ENCODE measurements at regions not wholly inside any gene's neighbourhood (a gene's known extent, or its start where the extent isn't known, plus 50 kb on each side); places are given as distances from the start of the nearest gene placed in this dataset.

GRCh38 chr10:121263431-121263783, 334.8 kb downstream of the FGFR2 start:
- Histone ChIP-seq H3K4me3 (no peak overlapping the region), H3K27me3 (ENCODE audit: insufficient read depth) (no peaks in the 10 kb centered on the region), H3K4me1 (ENCODE audit: insufficient read depth) (peaks cover 8% of the 10 kb centered on the region; the same call in 1 of the 2 replicates), H3K27ac (ENCODE audit: low read depth) (no peak overlapping the region), H2AFZ (no peak overlapping the region), H3K4me2 (no peak overlapping the region), H3K9me2 (ENCODE audit: insufficient read depth) (no peaks in the 10 kb centered on the region), H3K36me3 (ENCODE audit: insufficient read depth) (no peaks in the 10 kb centered on the region), H4K20me1 (replicated peaks; ENCODE audit: insufficient read depth) (no peaks in the 10 kb centered on the region), H3F3A (replicated peaks; ENCODE audit: low read depth) (no peaks in the 10 kb centered on the region), H3K79me2 (replicated peaks; ENCODE audit: insufficient read depth) (no peaks in the 10 kb centered on the region)
- TF ChIP-seq NANOG (IDR thresholded peaks at IDR 0.05; ENCODE audit: borderline replicate concordance) (no peak), ETS1 (IDR thresholded peaks at IDR 0.05) (no peak), EZH2phosphoT487 (IDR thresholded peaks at IDR 0.05; ENCODE audit: unreplicated experiment) (no peak), CTCF (conservative IDR thresholded peaks at IDR 0.05; ENCODE audit: low read depth in 2 of 2) (no peak), STAT1 (IDR thresholded peaks at IDR 0.05; ENCODE audit: unreplicated experiment) (no peak), POLR2AphosphoS5 (IDR thresholded peaks at IDR 0.05; ENCODE audit: low read depth) (no peak), REST (IDR thresholded peaks at IDR 0.05; ENCODE audit: unreplicated experiment) (no peak), EZH2 (IDR thresholded peaks at IDR 0.05; ENCODE audit: low read depth, unreplicated experiment) (no peak), ZNF331 (CRISPR knock-in tag; IDR thresholded peaks at IDR 0.05; ENCODE audit: low read depth) (no peak), ZNF462 (CRISPR knock-in tag; IDR thresholded peaks at IDR 0.05) (no peak), CREB1 (CRISPR knock-in tag; IDR thresholded peaks at IDR 0.05; ENCODE audit: low read depth) (no peak), ZNF114 (CRISPR knock-in tag; IDR thresholded peaks at IDR 0.05) (no peak), JUNB (IDR thresholded peaks at IDR 0.05; ENCODE audit: unreplicated experiment) (no peak)
- H3K4me1 Mint-ChIP-seq: peaks cover 13% of the 10 kb centered on the region; the same call in 2 of the 3 replicates
- H3K27me3 Mint-ChIP-seq (ENCODE audit: insufficient read depth, low read depth, poor library complexity): no peaks in the 10 kb centered on the region
- H3K36me3 Mint-ChIP-seq (ENCODE audit: low read depth): 0 out of 3 replicates have a peak, but pooled peaks cover 5% of the 10 kb centered on the region
- H3K27ac Mint-ChIP-seq: no peak overlapping the region
- peaks cover 7% of the 10 kb centered on the region; the same call in 2 of the 3 replicates for H3K9me3 Mint-ChIP-seq
- no peak for ATAC-seq
- no peak for DNase-seq (ENCODE audit: low spot score)
- H3K4me3 Mint-ChIP-seq: no peak overlapping the region

Measured in GM23338 (cell line).